ENCODE measurements at regions not wholly inside any gene's neighbourhood (a gene's known extent, or its start where the extent isn't known, plus 50 kb on each side); places are given as distances from the start of the nearest gene placed in this dataset.

- Histone ChIP-seq H3K9ac (ENCODE audit: insufficient read depth, low read length) (no peak overlapping the region), H3K36me3 (ENCODE audit: control insufficient read depth, insufficient read depth, low read length) (no peaks in the 10 kb centered on the region), H3K79me2 (ENCODE audit: control insufficient read depth, insufficient read depth, low read length) (no peaks in the 10 kb centered on the region), H3K9me3 (ENCODE audit: control insufficient read depth, insufficient read depth, low read depth, low read length) (no peaks in the 10 kb centered on the region), H3K4me1 (ENCODE audit: control insufficient read depth, extremely low read depth, insufficient read depth, low read length) (no peaks in the 10 kb centered on the region), H3K27me3 (ENCODE audit: control insufficient read depth, insufficient read depth, low read length) (no peaks in the 10 kb centered on the region), H3K4me2 (ENCODE audit: extremely low read depth, insufficient read depth, low read length) (no peak overlapping the region), H2AFZ (ENCODE audit: low read length) (no peak overlapping the region), H3K27ac (ENCODE audit: insufficient read depth, low read length) (no peak overlapping the region), H4K20me1 (ENCODE audit: control insufficient read depth, extremely low read depth, insufficient read depth, low read length) (no peaks in the 10 kb centered on the region), H3K4me3 (replicated peaks in 1 of 4; ENCODE audit: control extremely low read depth in 1 of 4, insufficient read depth in 1 of 4, low read depth in 3 of 4, low read length in 4 of 4) (no peak overlapping the region)
- peak; percentile 1 to 7 for DNase-seq (ENCODE audit: low read depth in 2 of 2)
- TF ChIP-seq CTCF (conservative IDR thresholded peaks at IDR 0.05 in 1 of 2, IDR thresholded peaks at IDR 0.05 in 1 of 2; ENCODE audit: low read depth in 1 of 2, low read length in 2 of 2) (no peak), EZH2 (IDR thresholded peaks at IDR 0.05; ENCODE audit: low read length, missing control alignments) (no peak)
Measured at GRCh38 chr13:54637366-54637765, 1608.8 kb downstream of the OLFM4 start.

GRCh38 chr13:54640719-54641118, 1612.1 kb downstream of the OLFM4 start:
- no peaks in the 10 kb centered on the region for H3K4me1 ChIP-seq (ENCODE audit: control insufficient read depth, extremely low read depth, insufficient read depth, low read length)
- H3K9ac ChIP-seq (ENCODE audit: insufficient read depth, low read length) = no peak overlapping the region
- H3K4me3 ChIP-seq (replicated peaks in 1 of 4; ENCODE audit: control extremely low read depth in 1 of 4, insufficient read depth in 1 of 4, low read depth in 3 of 4, low read length in 4 of 4) = no peak overlapping the region
- no peaks in the 10 kb centered on the region for H4K20me1 ChIP-seq (ENCODE audit: control insufficient read depth, extremely low read depth, insufficient read depth, low read length)
- no peaks in the 10 kb centered on the region for H3K9me3 ChIP-seq (ENCODE audit: control insufficient read depth, insufficient read depth, low read depth, low read length)
- no peak for DNase-seq (ENCODE audit: low read depth in 2 of 2)
- TF ChIP-seq EZH2 (IDR thresholded peaks at IDR 0.05; ENCODE audit: low read length, missing control alignments) = no peak
- TF ChIP-seq CTCF (conservative IDR thresholded peaks at IDR 0.05 in 1 of 2, IDR thresholded peaks at IDR 0.05 in 1 of 2; ENCODE audit: low read depth in 1 of 2, low read length in 2 of 2) = no peak
- H3K27me3 ChIP-seq (ENCODE audit: control insufficient read depth, insufficient read depth, low read length) = no peaks in the 10 kb centered on the region
- no peak overlapping the region for H3K4me2 ChIP-seq (ENCODE audit: extremely low read depth, insufficient read depth, low read length)
- H3K79me2 ChIP-seq (ENCODE audit: control insufficient read depth, insufficient read depth, low read length) = no peaks in the 10 kb centered on the region
- H2AFZ ChIP-seq (ENCODE audit: low read length) = no peak overlapping the region
- H3K36me3 ChIP-seq (ENCODE audit: control insufficient read depth, insufficient read depth, low read length) = no peaks in the 10 kb centered on the region
- H3K27ac ChIP-seq (ENCODE audit: insufficient read depth, low read length) = no peak overlapping the region

GRCh38 chr13:54643863-54644262, 1615.2 kb downstream of the OLFM4 start:
- Histone ChIP-seq H3K9me3 (ENCODE audit: control insufficient read depth, insufficient read depth, low read depth, low read length) (no peaks in the 10 kb centered on the region), H4K20me1 (ENCODE audit: control insufficient read depth, extremely low read depth, insufficient read depth, low read length) (no peaks in the 10 kb centered on the region), H3K27me3 (ENCODE audit: control insufficient read depth, insufficient read depth, low read length) (no peaks in the 10 kb centered on the region), H3K4me3 (replicated peaks in 1 of 4; ENCODE audit: control extremely low read depth in 1 of 4, insufficient read depth in 1 of 4, low read depth in 3 of 4, low read length in 4 of 4) (no peak overlapping the region), H3K27ac (ENCODE audit: insufficient read depth, low read length) (no peak overlapping the region), H2AFZ (ENCODE audit: low read length) (no peak overlapping the region), H3K79me2 (ENCODE audit: control insufficient read depth, insufficient read depth, low read length) (no peaks in the 10 kb centered on the region), H3K4me1 (ENCODE audit: control insufficient read depth, extremely low read depth, insufficient read depth, low read length) (no peaks in the 10 kb centered on the region), H3K36me3 (ENCODE audit: control insufficient read depth, insufficient read depth, low read length) (no peaks in the 10 kb centered on the region), H3K9ac (ENCODE audit: insufficient read depth, low read length) (no peak overlapping the region), H3K4me2 (ENCODE audit: extremely low read depth, insufficient read depth, low read length) (no peak overlapping the region)
- TF ChIP-seq CTCF (conservative IDR thresholded peaks at IDR 0.05 in 1 of 2, IDR thresholded peaks at IDR 0.05 in 1 of 2; ENCODE audit: low read depth in 1 of 2, low read length in 2 of 2) = no peak
- no peak for TF ChIP-seq EZH2 (IDR thresholded peaks at IDR 0.05; ENCODE audit: low read length, missing control alignments)
- DNase-seq (ENCODE audit: low read depth in 2 of 2) = no peak
